ENCODE measurements at regions not wholly inside any gene's neighbourhood (a gene's known extent, or its start where the extent isn't known, plus 50 kb on each side); places are given as distances from the start of the nearest gene placed in this dataset.

GRCh38 chr5:16346380-16346779 lies 119.2 kb downstream of the ZNF622 start:
- Histone ChIP-seq H3K27me3 (no peaks in the 10 kb centered on the region), H3K27ac (no peak overlapping the region), H3K36me3 (no peaks in the 10 kb centered on the region), H3K4me1 (no peaks in the 10 kb centered on the region), H3K9me3 (no peaks in the 10 kb centered on the region), H3K4me3 (no peak overlapping the region)
- no peak for DNase-seq
- TF ChIP-seq POLR2A (IDR thresholded peaks at IDR 0.05) (no peak), POLR2AphosphoS5 (IDR thresholded peaks at IDR 0.05) (no peak), CTCF (IDR thresholded peaks at IDR 0.05) (no peak), EP300 (IDR thresholded peaks at IDR 0.05) (no peak)
- no peak for ATAC-seq (ENCODE audit: low FRiP score in 2 of 2)
- WGBS, 2 donors, result 50 to 58% methylated on average over 1 of the region's 1 CpG

- no peak overlapping the region for H3K4me3 ChIP-seq
- no peak for TF ChIP-seq POLR2AphosphoS5 (IDR thresholded peaks at IDR 0.05)
- TF ChIP-seq EP300 (IDR thresholded peaks at IDR 0.05), result no peak
- no peak for TF ChIP-seq CTCF (IDR thresholded peaks at IDR 0.05)
- no peak for TF ChIP-seq POLR2A (IDR thresholded peaks at IDR 0.05)
- DNase-seq (no peak), ATAC-seq (ENCODE audit: low FRiP score in 2 of 2) (no peak)
- H3K27ac ChIP-seq, result no peak overlapping the region
- no peaks in the 10 kb centered on the region for H3K36me3 ChIP-seq
- WGBS, 2 donors, result 93 to 95% methylated on average over 1 of the region's 1 CpG
- H3K9me3 ChIP-seq, result no peaks in the 10 kb centered on the region
- no peaks in the 10 kb centered on the region for H3K4me1 ChIP-seq
- no peaks in the 10 kb centered on the region for H3K27me3 ChIP-seq
These were observed 120.1 kb downstream of the ZNF622 start for GRCh38 chr5:16345454-16345853.

GRCh38 chr5:16326137-16326536 lies 139.5 kb downstream of the ZNF622 start:
- Histone ChIP-seq H3K27me3 (no peaks in the 10 kb centered on the region), H3K9me3 (no peaks in the 10 kb centered on the region), H3K27ac (no peak overlapping the region), H3K4me3 (no peak overlapping the region), H3K4me1 (no peaks in the 10 kb centered on the region), H3K36me3 (no peaks in the 10 kb centered on the region)
- 73 to 76% methylated on average over 7 of the region's 7 CpGs for WGBS, 2 donors
- no peak for TF ChIP-seq POLR2AphosphoS5 (IDR thresholded peaks at IDR 0.05)
- no peak for TF ChIP-seq EP300 (IDR thresholded peaks at IDR 0.05)
- ATAC-seq (ENCODE audit: low FRiP score in 2 of 2) (no peak), DNase-seq (no peak)

- Histone ChIP-seq H3K36me3 (no peaks in the 10 kb centered on the region), H3K4me3 (no peak overlapping the region), H3K27ac (no peak overlapping the region), H3K27me3 (no peaks in the 10 kb centered on the region), H3K4me1 (no peaks in the 10 kb centered on the region), H3K9me3 (no peaks in the 10 kb centered on the region)
- no peak for ATAC-seq (ENCODE audit: low FRiP score in 2 of 2)
- WGBS, 2 donors, result 94 to 97% methylated on average over 1 of the region's 1 CpG
- TF ChIP-seq CTCF (IDR thresholded peaks at IDR 0.05) (no peak), POLR2A (IDR thresholded peaks at IDR 0.05) (no peak), EP300 (IDR thresholded peaks at IDR 0.05) (no peak), POLR2AphosphoS5 (IDR thresholded peaks at IDR 0.05) (no peak)
- DNase-seq, result no peak
These were observed 141.7 kb upstream of the MARCHF11 start for GRCh38 chr5:16321284-16321683.

GRCh38 chr5:16315501-16315900 lies 135.9 kb upstream of the MARCHF11 start:
- no peaks in the 10 kb centered on the region for H3K9me3 ChIP-seq
- H3K27me3 ChIP-seq, result no peaks in the 10 kb centered on the region
- no peak overlapping the region for H3K27ac ChIP-seq
- H3K4me3 ChIP-seq, result no peak overlapping the region
- no peak for TF ChIP-seq CTCF (IDR thresholded peaks at IDR 0.05)
- no peak for TF ChIP-seq EP300 (IDR thresholded peaks at IDR 0.05)
- no peak for TF ChIP-seq POLR2A (IDR thresholded peaks at IDR 0.05)
- TF ChIP-seq POLR2AphosphoS5 (IDR thresholded peaks at IDR 0.05), result no peak
- 68 to 77% methylated on average over 2 of the region's 2 CpGs for WGBS, 2 donors
- ATAC-seq (ENCODE audit: low FRiP score in 2 of 2) (no peak), DNase-seq (no peak)
- H3K36me3 ChIP-seq, result no peaks in the 10 kb centered on the region
- no peaks in the 10 kb centered on the region for H3K4me1 ChIP-seq
